ENCODE measurements at regions not wholly inside any gene's neighbourhood (a gene's known extent, or its start where the extent isn't known, plus 50 kb on each side); places are given as distances from the start of the nearest gene placed in this dataset.
"Not testable (repeated sequence)": the region's sequence is repeated elsewhere in the genome, so short reads cannot be mapped to it uniquely, and the experiment has no call there.

GRCh38 chr18:61653823-61654551 is 238.8 kb downstream of the RNF152 start:
- H3K36me3 ChIP-seq (ENCODE audit: insufficient read depth, low read length): no peaks in the 10 kb centered on the region
- H3K4me3 ChIP-seq (ENCODE audit: low read length): no peak overlapping the region
- H3K27me3 ChIP-seq (ENCODE audit: insufficient read depth, low read length): no peaks in the 10 kb centered on the region
- no peak overlapping the region for H2AFZ ChIP-seq (ENCODE audit: low read depth, low read length)
- H3K4me1 ChIP-seq (ENCODE audit: insufficient read depth, low read length): peaks cover 2% of the 10 kb centered on the region
- no peaks in the 10 kb centered on the region for H3K9me3 ChIP-seq (ENCODE audit: low read length)

- no peak overlapping the region for H3K4me3 ChIP-seq (ENCODE audit: low read length)
- H3K9me3 ChIP-seq (ENCODE audit: low read length): no peaks in the 10 kb centered on the region
- H3K27me3 ChIP-seq (ENCODE audit: insufficient read depth, low read length): no peaks in the 10 kb centered on the region
- no peaks in the 10 kb centered on the region for H3K36me3 ChIP-seq (ENCODE audit: insufficient read depth, low read length)
- peaks cover 7% of the 10 kb centered on the region for H3K4me1 ChIP-seq (ENCODE audit: insufficient read depth, low read length)
- no peak overlapping the region for H2AFZ ChIP-seq (ENCODE audit: low read depth, low read length)
Measured at GRCh38 chr18:61651880-61652268, 240.9 kb downstream of the RNF152 start.

- Histone ChIP-seq H2AFZ (ENCODE audit: low read depth, low read length) (no peak overlapping the region), H3K27me3 (ENCODE audit: insufficient read depth, low read length) (no peaks in the 10 kb centered on the region), H3K4me1 (ENCODE audit: insufficient read depth, low read length) (peaks cover 11% of the 10 kb centered on the region), H3K9me3 (ENCODE audit: low read length) (no peaks in the 10 kb centered on the region), H3K4me3 (ENCODE audit: low read length) (no peak overlapping the region), H3K36me3 (ENCODE audit: insufficient read depth, low read length) (no peaks in the 10 kb centered on the region)
Measured at GRCh38 chr18:61651145-61651879, 241.5 kb downstream of the RNF152 start.

GRCh38 chr18:61643884-61644647 is 248.7 kb downstream of the RNF152 start:
- Histone ChIP-seq H3K27me3 (ENCODE audit: insufficient read depth, low read length) (no peaks in the 10 kb centered on the region), H3K4me1 (ENCODE audit: insufficient read depth, low read length) (peaks cover 10% of the 10 kb centered on the region), H3K9me3 (ENCODE audit: low read length) (no peaks in the 10 kb centered on the region)

GRCh38 chr18:61639886-61640285 is 252.9 kb downstream of the RNF152 start:
- no peak overlapping the region for H3K4me3 ChIP-seq (ENCODE audit: low read length)
- H3K36me3 ChIP-seq (ENCODE audit: insufficient read depth, low read length): no peaks in the 10 kb centered on the region
- H3K9me3 ChIP-seq (ENCODE audit: low read length): no peaks in the 10 kb centered on the region
- no peaks in the 10 kb centered on the region for H3K27me3 ChIP-seq (ENCODE audit: insufficient read depth, low read length)
- peaks cover 3% of the 10 kb centered on the region for H3K4me1 ChIP-seq (ENCODE audit: insufficient read depth, low read length)
- no peak overlapping the region for H2AFZ ChIP-seq (ENCODE audit: low read depth, low read length)

More at GRCh38 chr18:61643884-61644647, 248.7 kb downstream of the RNF152 start:
- Histone ChIP-seq H3K4me3 (ENCODE audit: low read length) (no peak overlapping the region), H2AFZ (ENCODE audit: low read depth, low read length) (no peak overlapping the region), H3K36me3 (ENCODE audit: insufficient read depth, low read length) (no peaks in the 10 kb centered on the region)

GRCh38 chr18:61637905-61638595 is 254.8 kb downstream of the RNF152 start:
- no peak overlapping the region for H2AFZ ChIP-seq (ENCODE audit: low read depth, low read length)
- H3K9me3 ChIP-seq (ENCODE audit: low read length): no peaks in the 10 kb centered on the region
- no peak overlapping the region for H3K4me3 ChIP-seq (ENCODE audit: low read length)
- H3K27me3 ChIP-seq (ENCODE audit: insufficient read depth, low read length): no peaks in the 10 kb centered on the region
- no peaks in the 10 kb centered on the region for H3K36me3 ChIP-seq (ENCODE audit: insufficient read depth, low read length)
- H3K4me1 ChIP-seq (ENCODE audit: insufficient read depth, low read length): peaks cover 3% of the 10 kb centered on the region

GRCh38 chr18:61637319-61637718 is 255.5 kb downstream of the RNF152 start:
- H3K4me1 ChIP-seq (ENCODE audit: insufficient read depth, low read length): peaks cover 3% of the 10 kb centered on the region
- no peaks in the 10 kb centered on the region for H3K27me3 ChIP-seq (ENCODE audit: insufficient read depth, low read length)
- H3K36me3 ChIP-seq (ENCODE audit: insufficient read depth, low read length): no peaks in the 10 kb centered on the region
- no peak overlapping the region for H2AFZ ChIP-seq (ENCODE audit: low read depth, low read length)
- H3K9me3 ChIP-seq (ENCODE audit: low read length): no peaks in the 10 kb centered on the region
- no peak overlapping the region for H3K4me3 ChIP-seq (ENCODE audit: low read length)

- no peaks in the 10 kb centered on the region for H3K36me3 ChIP-seq (ENCODE audit: insufficient read depth, low read length)
- H3K27me3 ChIP-seq (ENCODE audit: insufficient read depth, low read length): no peaks in the 10 kb centered on the region
Measured at GRCh38 chr18:61635901-61636528, 256.8 kb downstream of the RNF152 start.

GRCh38 chr18:61628085-61628484 is 264.7 kb downstream of the RNF152 start:
- no peaks in the 10 kb centered on the region for H3K27me3 ChIP-seq (ENCODE audit: insufficient read depth, low read length)
- no peaks in the 10 kb centered on the region for H3K36me3 ChIP-seq (ENCODE audit: insufficient read depth, low read length)
- no peak overlapping the region for H2AFZ ChIP-seq (ENCODE audit: low read depth, low read length)
- H3K4me1 ChIP-seq (ENCODE audit: insufficient read depth, low read length): no peaks in the 10 kb centered on the region
- no peak overlapping the region for H3K4me3 ChIP-seq (ENCODE audit: low read length)
- H3K9me3 ChIP-seq (ENCODE audit: low read length): no peaks in the 10 kb centered on the region

More at GRCh38 chr18:61635901-61636528, 256.8 kb downstream of the RNF152 start:
- H3K9me3 ChIP-seq (ENCODE audit: low read length): no peaks in the 10 kb centered on the region
- peak overlapping the region; percentile 5 for H2AFZ ChIP-seq (ENCODE audit: low read depth, low read length)
- H3K4me1 ChIP-seq (ENCODE audit: insufficient read depth, low read length): peaks cover 3% of the 10 kb centered on the region
- H3K4me3 ChIP-seq (ENCODE audit: low read length): no peak overlapping the region

- not testable (repeated sequence) for H3K4me1 ChIP-seq (ENCODE audit: insufficient read depth, low read length); H3K9me3 ChIP-seq (ENCODE audit: low read length); H3K36me3 ChIP-seq (ENCODE audit: insufficient read depth, low read length); H2AFZ ChIP-seq (ENCODE audit: low read depth, low read length); H3K4me3 ChIP-seq (ENCODE audit: low read length); H3K27me3 ChIP-seq (ENCODE audit: insufficient read depth, low read length)
Measured at GRCh38 chr18:61624631-61625030, 268.2 kb downstream of the RNF152 start.

GRCh38 chr18:61619783-61620182 is 273.0 kb downstream of the RNF152 start:
- H3K27me3 ChIP-seq (ENCODE audit: insufficient read depth, low read length): no peaks in the 10 kb centered on the region
- peaks cover 9% of the 10 kb centered on the region for H3K4me1 ChIP-seq (ENCODE audit: insufficient read depth, low read length)
- H2AFZ ChIP-seq (ENCODE audit: low read depth, low read length): no peak overlapping the region
- no peaks in the 10 kb centered on the region for H3K36me3 ChIP-seq (ENCODE audit: insufficient read depth, low read length)
- peaks cover 2% of the 10 kb centered on the region for H3K9me3 ChIP-seq (ENCODE audit: low read length)
- H3K4me3 ChIP-seq (ENCODE audit: low read length): no peak overlapping the region

- peaks cover 2% of the 10 kb centered on the region for H3K9me3 ChIP-seq (ENCODE audit: low read length)
- no peaks in the 10 kb centered on the region for H3K36me3 ChIP-seq (ENCODE audit: insufficient read depth, low read length)
- no peak overlapping the region for H2AFZ ChIP-seq (ENCODE audit: low read depth, low read length)
- H3K27me3 ChIP-seq (ENCODE audit: insufficient read depth, low read length): no peaks in the 10 kb centered on the region
- H3K4me3 ChIP-seq (ENCODE audit: low read length): no peak overlapping the region
- peaks cover 9% of the 10 kb centered on the region for H3K4me1 ChIP-seq (ENCODE audit: insufficient read depth, low read length)
Measured at GRCh38 chr18:61618816-61619215, 274.0 kb downstream of the RNF152 start.

All from neuron (in vitro differentiated cells).